NCI-H1417 (cell line): ENCODE measurements at regions not wholly inside any gene's neighbourhood (a gene's known extent, or its start where the extent isn't known, plus 50 kb on each side); places are given as distances from the start of the nearest gene placed in this dataset.

Experiments used
- DNase-seq, 3 experiments: peaks; one replicate each; lab custom pipeline; 2025; lab: John Stamatoyannopoulos, UW

DNA sequence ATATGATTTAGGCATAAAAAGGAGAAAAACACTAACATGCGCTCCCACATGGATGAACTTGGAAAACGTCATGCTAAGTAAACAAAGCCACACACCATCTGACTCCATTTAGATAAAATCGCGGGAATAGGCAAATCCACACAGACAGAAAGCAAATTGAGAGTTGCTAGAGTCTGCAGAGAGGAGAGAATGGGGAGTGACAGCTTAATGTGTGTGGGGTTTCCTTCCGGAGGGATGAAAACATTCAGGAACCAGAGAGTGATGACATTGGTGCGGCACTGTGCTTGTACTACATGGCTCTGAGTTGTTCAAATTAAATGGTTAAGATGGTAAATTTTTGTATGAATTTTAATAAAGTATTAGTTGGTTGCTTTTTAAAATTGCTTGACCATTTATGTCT is 482.9 kb upstream of the AKR1E2 start:
- DNase-seq, result no peak

DNA sequence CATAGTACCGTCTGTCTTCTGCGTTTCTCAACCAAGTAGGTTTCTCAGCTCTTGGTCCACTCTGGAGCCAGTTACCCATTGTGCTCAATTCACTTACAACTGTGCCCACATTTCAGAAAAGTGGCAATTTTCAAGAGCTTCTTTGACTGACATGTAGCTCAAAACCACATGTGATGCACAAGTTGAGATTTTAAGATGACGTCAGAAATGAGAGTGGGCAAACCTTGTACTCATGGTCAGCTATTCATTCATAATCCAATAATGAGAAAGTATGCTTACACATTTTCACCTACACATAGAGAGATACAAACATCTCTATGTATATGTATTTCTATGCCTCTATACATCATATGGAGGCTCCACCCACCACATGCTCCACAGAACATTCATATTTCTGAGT is 487.2 kb upstream of the AKR1E2 start:
- DNase-seq, result no peak

GRCh38 chr10:4337563-4337962 is 488.4 kb upstream of the AKR1E2 start:
- no peak for DNase-seq

DNA sequence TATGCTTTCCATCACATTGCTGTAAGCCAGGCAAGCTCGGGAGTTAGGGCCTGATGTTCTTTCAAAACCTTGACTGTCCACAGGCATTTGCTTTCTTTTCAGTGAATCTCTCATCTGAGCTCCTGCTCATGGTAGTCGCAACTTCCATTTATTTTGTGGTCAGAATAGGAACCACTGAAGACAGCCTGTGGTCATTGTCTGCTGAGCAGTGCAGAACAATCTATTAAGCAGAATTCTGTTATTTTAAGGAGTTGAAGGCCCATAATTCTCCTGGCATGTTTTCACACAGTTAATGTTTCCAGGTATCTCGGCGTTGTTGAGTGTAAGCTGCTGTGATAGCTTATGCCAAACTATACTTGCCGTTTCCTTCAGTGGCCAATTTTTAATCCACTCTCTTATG is 491.1 kb upstream of the AKR1E2 start:
- no peak for DNase-seq

- no peak for DNase-seq
Measured at GRCh38 chr10:4334015-4334414, 492.0 kb upstream of the AKR1E2 start.

- no peak for DNase-seq
Measured at GRCh38 chr10:4333459-4333894, 492.5 kb upstream of the AKR1E2 start.

- DNase-seq, result no peak
Measured at GRCh38 chr10:4332764-4333458, 493.1 kb upstream of the AKR1E2 start.

DNA sequence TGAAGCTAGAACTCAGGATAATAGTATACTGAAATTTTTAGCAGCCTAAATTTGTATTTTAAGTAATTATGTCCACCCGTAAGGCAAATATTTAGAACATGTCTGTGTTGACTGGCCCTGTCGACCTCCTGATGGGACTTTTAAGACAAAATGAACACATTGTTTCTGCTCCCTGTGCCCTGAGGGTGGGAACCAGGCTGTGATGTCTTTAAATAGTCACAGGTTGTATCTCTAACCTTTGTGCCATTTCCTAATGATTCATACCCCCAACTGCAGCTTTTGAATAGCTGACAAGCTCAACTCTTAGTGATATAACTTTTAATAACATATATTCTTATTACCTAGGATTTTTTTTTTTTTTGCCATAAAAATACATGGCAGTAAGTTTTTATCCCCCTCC is 494.9 kb upstream of the AKR1E2 start:
- peak in 2 of 3 experiments; percentile 24 to 72 for DNase-seq

- peak in 1 of 3 experiments; percentile 15 for DNase-seq
Measured at GRCh38 chr10:4330636-4331035, 495.4 kb upstream of the AKR1E2 start.

DNA sequence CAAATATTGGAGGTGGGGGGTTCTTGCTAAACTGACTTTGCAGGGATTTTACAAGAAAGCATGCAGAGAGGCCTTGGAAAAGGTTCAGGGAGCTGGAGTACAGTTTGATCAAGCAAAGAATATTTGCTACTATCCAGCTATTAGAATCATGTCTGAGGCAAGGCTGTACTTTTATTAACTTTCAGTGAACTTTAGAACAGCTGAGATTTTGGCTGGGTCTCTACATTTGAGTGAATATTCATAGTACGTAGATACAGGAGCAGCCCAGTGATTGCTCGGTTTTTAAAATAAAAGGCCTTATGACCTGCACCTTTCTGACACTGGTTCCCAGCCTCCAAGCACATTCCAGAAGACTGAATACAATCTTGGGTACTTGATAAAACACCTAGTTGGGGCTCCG is 496.8 kb upstream of the AKR1E2 start:
- no peak for DNase-seq

GRCh38 chr10:4326647-4327046 is 499.4 kb upstream of the AKR1E2 start:
- DNase-seq, result no peak

GRCh38 chr10:4319870-4320367 is 506.1 kb upstream of the AKR1E2 start:
- no peak for DNase-seq

DNA sequence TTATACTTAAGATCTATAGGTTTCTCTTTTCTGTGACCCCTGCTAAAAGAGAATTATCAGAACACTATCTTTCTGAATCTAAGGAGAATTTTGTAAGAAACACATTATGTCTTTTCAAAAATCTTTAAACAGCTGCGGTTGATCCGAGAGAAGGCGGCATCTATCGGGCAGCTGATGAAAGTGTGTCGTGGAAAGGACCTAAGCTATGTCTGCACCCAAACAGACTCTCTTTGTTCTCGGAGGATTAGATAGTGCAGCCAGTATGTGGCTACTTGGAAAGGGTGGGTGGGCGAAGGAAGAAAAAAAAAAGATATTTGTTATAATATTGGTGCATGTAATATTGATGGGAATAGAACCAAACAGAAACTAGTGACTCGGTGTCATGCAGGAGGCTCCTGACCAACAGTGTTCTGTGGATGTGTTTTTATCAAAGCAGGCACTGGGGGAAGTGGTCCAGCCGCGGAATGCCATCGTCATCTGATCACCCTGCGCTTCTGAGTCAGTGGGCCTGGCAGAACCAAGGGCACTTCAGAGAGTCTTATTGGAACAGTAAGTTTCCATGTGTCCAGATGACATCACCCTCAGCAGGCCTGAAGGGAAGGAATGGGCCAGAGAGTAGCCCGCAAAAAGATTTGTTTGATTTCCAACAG is 509.7 kb upstream of the AKR1E2 start:
- DNase-seq, result no peak

GRCh38 chr10:4315551-4315950 is 510.5 kb upstream of the AKR1E2 start:
- peak in 1 of 3 experiments; percentile 31 for DNase-seq

GRCh38 chr10:4313051-4313450 is 513.0 kb upstream of the AKR1E2 start:
- DNase-seq, result no peak

- no peak for DNase-seq
Measured at GRCh38 chr10:4312051-4312835, 513.8 kb upstream of the AKR1E2 start.

DNA sequence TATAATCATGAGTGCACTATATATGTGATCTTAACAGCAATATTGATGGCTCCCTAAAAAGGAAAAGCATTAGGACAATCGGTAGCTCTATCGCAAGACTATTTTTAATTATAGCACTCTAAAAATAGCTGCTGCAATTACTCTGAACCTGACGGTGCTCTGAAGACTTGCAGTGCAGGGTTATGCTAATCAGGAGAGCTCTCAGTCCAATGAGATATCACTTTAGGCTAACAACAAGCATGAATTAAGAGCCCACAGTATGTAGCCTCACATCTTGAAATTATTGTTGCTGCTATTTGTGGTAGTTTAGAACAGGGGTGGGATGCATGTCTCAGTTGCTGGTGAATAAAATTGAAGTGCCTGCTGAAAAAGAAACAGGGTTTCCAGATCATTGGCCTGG is 515.8 kb upstream of the AKR1E2 start:
- DNase-seq, result peak in 1 of 3 experiments; percentile 3

- DNase-seq, result no peak
Measured at GRCh38 chr10:4307910-4308309, 518.1 kb upstream of the AKR1E2 start.

- no peak for DNase-seq
Measured at GRCh38 chr10:4306871-4307270, 519.1 kb upstream of the AKR1E2 start.

- DNase-seq, result no peak
Measured at GRCh38 chr10:4303045-4303444, 518.0 kb upstream of the KLF6 start.

- no peak for DNase-seq
Measured at GRCh38 chr10:4301291-4302045, 516.5 kb upstream of the KLF6 start.

GRCh38 chr10:4296161-4296560 is 511.2 kb upstream of the KLF6 start:
- DNase-seq, result no peak
